Activated naive CD8-positive, alpha-beta T cell treated with anti-CD3 and anti-CD28 coated beads, Interleukin-2, amount 10 ng/mL, durations not matched to agents 7 days and 5 days (primary cell): ENCODE measurements at regions not wholly inside any gene's neighbourhood (a gene's known extent, or its start where the extent isn't known, plus 50 kb on each side); places are given as distances from the start of the nearest gene placed in this dataset.
"Not testable (repeated sequence)": the region's sequence is repeated elsewhere in the genome, so short reads cannot be mapped to it uniquely, and the experiment has no call there.

Experiments
- ATAC-seq: fragments of 150-1000 bp; cut with Tn5 transposase; one replicate; pipeline ENCODE4 v1.10.0; 2021; ENCODE audit warnings: low read depth, moderate library complexity
- POLR2A ChIA-PET: fragments of 350-600 bp; sonication (Branson Sonifier 250); formaldehyde crosslinking; loops from one replicate; lab custom pipeline; 2021; ENCODE audit warnings: antibody characterized with exemption; lab: Charles Lee
- DNase-seq: peaks from one replicate; pipeline ENCODE4 v3.0.0; 2021
- H3K27ac Mint-ChIP-seq: one replicate; pipeline ENCODE4 v1.8.0; 2022; ENCODE audit warnings: mild to moderate bottlenecking, mixed read lengths
- H3K27me3 Mint-ChIP-seq: one replicate; pipeline ENCODE4 v1.8.0; 2022; ENCODE audit warnings: mild to moderate bottlenecking, moderate library complexity, mixed read lengths
- H3K36me3 Mint-ChIP-seq: one replicate; pipeline ENCODE4 v1.8.0; 2021; ENCODE audit warnings: mild to moderate bottlenecking, mixed read lengths
- H3K4me1 Mint-ChIP-seq: one replicate; pipeline ENCODE4 v1.8.0; 2021; ENCODE audit warnings: mixed read lengths
- H3K4me3 Mint-ChIP-seq: one replicate; pipeline ENCODE4 v1.8.0; 2022; ENCODE audit warnings: mild to moderate bottlenecking, moderate library complexity, mixed read lengths
- H3K9me3 Mint-ChIP-seq: one replicate; pipeline ENCODE4 v1.8.0; 2021; ENCODE audit warnings: mixed read lengths

DNA sequence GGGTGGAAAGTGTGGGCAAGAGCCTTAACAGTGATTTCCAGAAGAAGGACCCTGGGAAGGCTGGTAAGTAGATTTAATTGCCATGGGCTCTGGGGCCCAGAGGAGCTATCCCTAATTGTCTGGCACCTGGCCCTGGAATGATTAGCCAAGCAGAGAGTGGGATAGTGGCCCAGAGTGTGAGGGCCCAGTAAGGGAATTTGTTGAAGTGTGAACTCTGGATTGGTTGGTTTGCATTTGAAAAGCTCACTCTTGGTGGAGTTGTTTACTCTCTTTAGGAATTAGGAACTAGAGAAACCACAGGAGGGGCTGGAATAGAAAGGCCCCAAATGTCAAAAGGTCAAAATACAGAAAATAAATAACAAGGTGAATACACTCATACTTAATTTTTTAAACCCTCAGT is 207.1 kb downstream of the GABRG2 start:
- no peak for ATAC-seq
- no peak for DNase-seq
- Mint-ChIP-seq H3K4me1 (no peaks in the 10 kb centered on the region), H3K36me3 (no peaks in the 10 kb centered on the region), H3K27me3 (no peaks in the 10 kb centered on the region), H3K27ac (no peak overlapping the region), H3K4me3 (no peak overlapping the region), H3K9me3 (no peaks in the 10 kb centered on the region)
- POLR2A ChIA-PET = no interaction called here

DNA sequence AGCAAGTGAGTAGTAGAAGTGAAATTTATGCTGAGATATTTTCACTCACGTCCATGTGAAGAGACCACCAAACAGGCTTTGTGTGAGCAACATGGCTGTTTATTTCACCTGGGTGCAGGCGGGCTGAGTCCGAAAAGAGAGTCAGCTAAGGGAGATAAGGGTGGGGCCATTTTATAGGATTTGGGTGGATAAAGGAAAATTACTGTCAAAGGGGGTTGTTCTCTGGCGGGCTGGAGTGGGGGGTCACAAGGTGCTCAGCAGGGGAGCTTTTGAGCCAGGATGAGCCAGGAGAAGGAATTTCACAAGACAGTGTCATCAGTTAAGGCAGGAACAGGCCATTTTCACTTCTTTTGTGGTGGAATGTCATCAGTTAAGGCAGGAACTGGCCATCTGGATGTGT is 207.8 kb downstream of the GABRG2 start:
- H3K36me3 Mint-ChIP-seq, H3K9me3 Mint-ChIP-seq, H3K4me1 Mint-ChIP-seq, H3K27ac Mint-ChIP-seq, H3K27me3 Mint-ChIP-seq, POLR2A ChIA-PET, H3K4me3 Mint-ChIP-seq, DNase-seq, ATAC-seq: not testable (repeated sequence)

DNA sequence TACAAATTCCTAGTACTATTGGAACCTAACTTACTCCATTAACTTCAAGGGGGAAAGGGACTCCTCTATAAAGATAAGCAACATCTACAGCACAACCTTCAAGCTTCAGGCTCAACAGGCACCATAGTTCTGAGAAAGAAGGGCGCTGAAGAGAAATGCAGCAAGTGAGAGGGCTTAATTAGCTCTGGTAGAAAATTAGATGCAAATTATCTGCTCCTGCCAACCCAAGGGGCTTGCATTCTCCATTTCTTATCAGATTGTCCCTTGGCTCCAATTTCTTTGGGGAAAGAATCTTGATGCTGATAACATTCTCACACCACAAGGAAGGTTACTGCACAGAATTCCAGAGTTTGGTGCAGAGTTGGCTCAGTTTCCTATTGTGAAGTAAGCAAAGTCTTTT is 214.6 kb downstream of the GABRG2 start:
- Mint-ChIP-seq H3K27ac (no peak overlapping the region), H3K9me3 (peaks cover 1% of the 10 kb centered on the region), H3K27me3 (no peaks in the 10 kb centered on the region), H3K36me3 (no peaks in the 10 kb centered on the region), H3K4me1 (no peaks in the 10 kb centered on the region), H3K4me3 (no peak overlapping the region)
- no peak for DNase-seq
- POLR2A ChIA-PET = no interaction called here
- no peak for ATAC-seq

DNA sequence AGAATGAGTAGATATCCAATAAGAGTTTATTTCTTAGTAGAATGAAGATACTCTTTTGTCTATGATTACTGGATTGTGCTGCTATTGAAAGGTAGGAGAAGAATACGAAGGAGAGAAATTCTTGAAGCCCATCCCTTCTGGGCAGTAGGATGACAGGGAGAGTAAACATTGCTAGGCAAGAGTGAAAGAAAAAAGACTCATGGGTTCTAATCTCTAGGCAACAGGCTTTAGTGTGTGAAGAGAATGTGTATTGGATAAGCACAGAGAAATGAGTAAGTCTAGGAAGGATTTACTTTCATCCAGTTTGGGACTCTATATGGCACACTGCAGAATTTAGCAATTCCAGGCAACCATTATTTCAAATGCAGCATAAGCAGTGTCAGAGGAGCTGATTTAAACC is 216.0 kb downstream of the GABRG2 start:
- Mint-ChIP-seq H3K36me3 (no peaks in the 10 kb centered on the region), H3K4me1 (no peaks in the 10 kb centered on the region), H3K27ac (no peak overlapping the region), H3K4me3 (no peak overlapping the region), H3K27me3 (no peaks in the 10 kb centered on the region), H3K9me3 (peaks cover 1% of the 10 kb centered on the region)
- ATAC-seq (no peak), DNase-seq (no peak)
- POLR2A ChIA-PET = no interaction called here

GRCh38 chr5:162288647-162289296 is 221.2 kb downstream of the GABRG2 start:
- ATAC-seq = no peak
- DNase-seq = no peak
- no peaks in the 10 kb centered on the region for H3K36me3 Mint-ChIP-seq
- no peaks in the 10 kb centered on the region for H3K4me1 Mint-ChIP-seq
- H3K9me3 Mint-ChIP-seq = peaks cover 1% of the 10 kb centered on the region
- no peaks in the 10 kb centered on the region for H3K27me3 Mint-ChIP-seq
- POLR2A ChIA-PET = no interaction called here
- no peak overlapping the region for H3K27ac Mint-ChIP-seq
- H3K4me3 Mint-ChIP-seq = no peak overlapping the region

- Mint-ChIP-seq H3K4me3 (no peak overlapping the region), H3K27ac (no peak overlapping the region), H3K36me3 (no peaks in the 10 kb centered on the region), H3K4me1 (no peaks in the 10 kb centered on the region), H3K27me3 (no peaks in the 10 kb centered on the region), H3K9me3 (peaks cover 1% of the 10 kb centered on the region)
- no peak for ATAC-seq
- no peak for DNase-seq
- POLR2A ChIA-PET = no interaction called here
These were observed 221.9 kb downstream of the GABRG2 start for GRCh38 chr5:162289489-162289888.

- POLR2A ChIA-PET = no interaction called here
- Mint-ChIP-seq H3K4me1 (no peaks in the 10 kb centered on the region), H3K27me3 (no peaks in the 10 kb centered on the region), H3K36me3 (no peaks in the 10 kb centered on the region), H3K4me3 (no peak overlapping the region), H3K9me3 (no peaks in the 10 kb centered on the region), H3K27ac (no peak overlapping the region)
- DNase-seq (no peak), ATAC-seq (no peak)
These were observed 232.2 kb downstream of the GABRG2 start for GRCh38 chr5:162299793-162300192.

DNA sequence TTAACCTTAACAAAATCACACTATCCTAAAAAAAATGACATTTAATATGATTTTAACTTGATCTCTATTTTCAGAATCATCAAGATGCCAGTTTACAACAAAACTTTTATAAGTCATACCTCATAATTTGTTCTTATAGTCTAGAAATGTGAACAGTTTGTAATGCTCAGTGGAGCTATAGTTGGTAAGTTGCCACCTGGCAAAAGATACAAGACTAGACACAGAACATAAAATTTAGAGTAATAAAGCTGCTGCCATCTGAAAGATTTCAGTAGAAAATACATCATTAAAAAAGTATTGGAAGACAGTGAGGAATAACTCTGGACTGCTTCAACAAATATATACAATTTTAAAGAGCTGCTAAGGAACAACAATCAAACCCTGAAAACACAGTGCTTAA is 233.8 kb downstream of the GABRG2 start:
- no peaks in the 10 kb centered on the region for H3K27me3 Mint-ChIP-seq
- no peak overlapping the region for H3K4me3 Mint-ChIP-seq
- no peak for ATAC-seq
- DNase-seq = no peak
- no peak overlapping the region for H3K27ac Mint-ChIP-seq
- no peaks in the 10 kb centered on the region for H3K36me3 Mint-ChIP-seq
- H3K9me3 Mint-ChIP-seq = no peaks in the 10 kb centered on the region
- H3K4me1 Mint-ChIP-seq = no peaks in the 10 kb centered on the region
- POLR2A ChIA-PET = no interaction called here

GRCh38 chr5:162323466-162323865 is 255.9 kb downstream of the GABRG2 start:
- H3K9me3 Mint-ChIP-seq = peaks cover 3% of the 10 kb centered on the region
- H3K36me3 Mint-ChIP-seq = no peaks in the 10 kb centered on the region
- no peaks in the 10 kb centered on the region for H3K27me3 Mint-ChIP-seq
- no peak for ATAC-seq
- POLR2A ChIA-PET = no interaction called here
- no peak overlapping the region for H3K4me3 Mint-ChIP-seq
- no peak overlapping the region for H3K27ac Mint-ChIP-seq
- DNase-seq = no peak
- no peaks in the 10 kb centered on the region for H3K4me1 Mint-ChIP-seq

- Mint-ChIP-seq H3K9me3 (peaks cover 3% of the 10 kb centered on the region), H3K27me3 (no peaks in the 10 kb centered on the region), H3K4me1 (no peaks in the 10 kb centered on the region), H3K36me3 (no peaks in the 10 kb centered on the region), H3K27ac (no peak overlapping the region), H3K4me3 (no peak overlapping the region)
- POLR2A ChIA-PET = no interaction called here
- DNase-seq (no peak), ATAC-seq (no peak)
These were observed 256.8 kb downstream of the GABRG2 start for GRCh38 chr5:162324328-162324727.

GRCh38 chr5:162325143-162325727 is 257.7 kb downstream of the GABRG2 start:
- H3K27ac Mint-ChIP-seq = no peak overlapping the region
- no peaks in the 10 kb centered on the region for H3K4me1 Mint-ChIP-seq
- DNase-seq = no peak
- POLR2A ChIA-PET = no interaction called here
- no peaks in the 10 kb centered on the region for H3K27me3 Mint-ChIP-seq
- peaks cover 3% of the 10 kb centered on the region for H3K9me3 Mint-ChIP-seq
- no peaks in the 10 kb centered on the region for H3K36me3 Mint-ChIP-seq
- H3K4me3 Mint-ChIP-seq = no peak overlapping the region
- no peak for ATAC-seq

GRCh38 chr5:162334944-162335343 is 267.4 kb downstream of the GABRG2 start:
- no peak overlapping the region for H3K4me3 Mint-ChIP-seq
- no peak overlapping the region for H3K27ac Mint-ChIP-seq
- DNase-seq (no peak), ATAC-seq (no peak)
- POLR2A ChIA-PET = no interaction called here
- H3K27me3 Mint-ChIP-seq = no peaks in the 10 kb centered on the region
- peaks cover 1% of the 10 kb centered on the region for H3K9me3 Mint-ChIP-seq
- H3K36me3 Mint-ChIP-seq = no peaks in the 10 kb centered on the region
- H3K4me1 Mint-ChIP-seq = no peaks in the 10 kb centered on the region

DNA sequence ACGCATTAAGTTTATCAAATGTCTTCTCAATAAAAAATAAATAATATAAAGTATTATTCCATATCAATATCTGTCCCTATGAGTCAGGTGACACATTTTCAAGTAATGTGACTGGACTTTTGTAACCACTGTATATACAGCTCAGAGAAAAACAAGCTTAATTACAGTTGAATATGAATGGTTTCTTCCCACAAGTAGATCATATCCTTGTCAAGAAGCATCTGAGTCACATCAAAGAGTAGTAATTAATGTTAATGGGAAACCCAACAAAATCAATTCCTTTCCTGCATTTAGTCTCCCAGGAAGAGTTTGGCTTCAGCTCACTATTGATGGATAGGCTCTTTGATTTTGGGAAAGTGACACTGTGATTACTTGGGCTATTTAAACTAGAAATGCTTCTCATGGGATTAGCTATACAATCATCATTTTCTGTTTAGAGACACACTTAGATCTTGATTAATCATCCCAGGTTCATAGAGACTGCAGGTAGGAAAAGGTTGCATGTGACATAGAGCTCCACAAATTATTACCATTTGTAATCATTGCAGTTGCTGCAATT is 292.9 kb downstream of the GABRG2 start:
- Mint-ChIP-seq H3K27me3 (no peaks in the 10 kb centered on the region), H3K4me3 (no peak overlapping the region), H3K36me3 (no peaks in the 10 kb centered on the region), H3K9me3 (peaks cover 3% of the 10 kb centered on the region), H3K27ac (no peak overlapping the region), H3K4me1 (no peaks in the 10 kb centered on the region)
- no peak for DNase-seq
- POLR2A ChIA-PET = no interaction called here
- no peak for ATAC-seq

DNA sequence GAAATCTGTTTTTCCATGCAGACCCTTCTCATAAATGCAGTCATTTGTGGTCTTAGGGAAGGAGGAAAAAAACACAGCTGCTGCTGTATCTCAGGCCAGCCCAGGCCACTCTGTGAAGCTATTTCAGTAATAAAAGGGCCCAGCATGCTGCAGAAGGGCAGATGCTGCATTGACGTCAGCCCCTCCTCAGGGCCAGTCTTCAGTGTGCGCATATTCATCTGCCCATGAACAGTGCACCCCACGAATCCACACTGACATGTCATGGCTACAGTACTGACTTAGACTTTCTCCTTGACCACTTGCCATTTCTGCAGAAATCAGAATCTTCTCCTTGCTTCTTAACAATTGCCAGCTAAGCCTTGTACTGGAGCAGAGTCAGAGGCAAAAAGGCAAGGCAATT is 304.7 kb downstream of the GABRG2 start:
- H3K36me3 Mint-ChIP-seq = no peaks in the 10 kb centered on the region
- H3K4me1 Mint-ChIP-seq = no peaks in the 10 kb centered on the region
- ATAC-seq (no peak), DNase-seq (no peak)
- H3K9me3 Mint-ChIP-seq = peaks cover 10% of the 10 kb centered on the region
- POLR2A ChIA-PET = no interaction called here
- no peak overlapping the region for H3K4me3 Mint-ChIP-seq
- no peaks in the 10 kb centered on the region for H3K27me3 Mint-ChIP-seq
- H3K27ac Mint-ChIP-seq = no peak overlapping the region
